ENCODE measurements at regions not wholly inside any gene's neighbourhood (a gene's known extent, or its start where the extent isn't known, plus 50 kb on each side); places are given as distances from the start of the nearest gene placed in this dataset.

- TF ChIP-seq CTCF (IDR thresholded peaks at IDR 0.05) (no peak), POLR2A (IDR thresholded peaks at IDR 0.05) (no peak)
These were observed 470.8 kb upstream of the ZMIZ1 start for GRCh38 chr10:78597796-78598555.

All from right lobe of liver (tissue), 4 donors.